ENCODE measurements at regions not wholly inside any gene's neighbourhood (a gene's known extent, or its start where the extent isn't known, plus 50 kb on each side); places are given as distances from the start of the nearest gene placed in this dataset.

DNA sequence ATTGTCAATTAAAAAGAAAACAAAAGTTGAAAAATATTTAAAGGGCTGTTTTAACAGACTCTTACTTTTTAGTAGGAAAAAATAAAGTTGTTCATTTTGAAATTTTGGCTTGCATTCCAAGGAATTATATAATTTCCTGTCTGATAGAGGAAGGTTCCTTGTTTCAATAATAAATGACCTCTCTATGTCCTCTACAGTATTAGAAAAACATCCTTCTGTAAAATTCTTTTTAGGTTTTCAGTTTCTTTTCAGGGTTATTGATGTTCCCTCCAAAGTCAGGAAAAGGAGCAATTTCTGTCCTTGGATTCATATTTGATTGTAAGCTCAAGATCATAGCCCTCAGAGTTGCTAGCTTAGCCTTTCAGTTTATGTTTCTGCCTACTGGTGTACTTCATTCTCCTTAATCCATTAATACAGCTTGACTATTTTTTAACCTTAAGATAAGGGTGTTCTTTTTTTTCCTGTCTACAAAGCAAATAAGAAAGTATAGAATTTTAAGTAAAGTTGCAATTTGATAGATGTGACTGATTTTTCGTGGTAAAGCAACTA is 125.2 kb upstream of the COL3A1 start:
- TF ChIP-seq YY1 (tag by site-specific recombination; IDR thresholded peaks at IDR 0.05) (no peak), ZNF555 (tag by site-specific recombination; conservative IDR thresholded peaks at IDR 0.05) (no peak), ZXDB (tag by site-specific recombination; IDR thresholded peaks at IDR 0.05) (no peak), KLF10 (tag by site-specific recombination; IDR thresholded peaks at IDR 0.05) (no peak), ZNF23 (tag by site-specific recombination; IDR thresholded peaks at IDR 0.05; ENCODE audit: borderline replicate concordance) (no peak), ZNF274 (IDR thresholded peaks at IDR 0.05; ENCODE audit: low read length) (no peak), ZNF274 (tag by site-specific recombination; IDR thresholded peaks at IDR 0.05; ENCODE audit: borderline replicate concordance) (no peak), ZFP41 (tag by site-specific recombination; IDR thresholded peaks at IDR 0.05; ENCODE audit: borderline replicate concordance) (no peak), ZBTB1 (tag by site-specific recombination; IDR thresholded peaks at IDR 0.05) (no peak), SP2 (tag by site-specific recombination; IDR thresholded peaks at IDR 0.05) (no peak), ZNF266 (tag by site-specific recombination; IDR thresholded peaks at IDR 0.05; ENCODE audit: low read depth) (no peak), MEIS1 (CRISPR knock-in tag; IDR thresholded peaks at IDR 0.05; ENCODE audit: borderline replicate concordance) (no peak), KLF1 (tag by site-specific recombination; IDR thresholded peaks at IDR 0.05) (no peak)
- TF ChIP-seq, protein P1, sequence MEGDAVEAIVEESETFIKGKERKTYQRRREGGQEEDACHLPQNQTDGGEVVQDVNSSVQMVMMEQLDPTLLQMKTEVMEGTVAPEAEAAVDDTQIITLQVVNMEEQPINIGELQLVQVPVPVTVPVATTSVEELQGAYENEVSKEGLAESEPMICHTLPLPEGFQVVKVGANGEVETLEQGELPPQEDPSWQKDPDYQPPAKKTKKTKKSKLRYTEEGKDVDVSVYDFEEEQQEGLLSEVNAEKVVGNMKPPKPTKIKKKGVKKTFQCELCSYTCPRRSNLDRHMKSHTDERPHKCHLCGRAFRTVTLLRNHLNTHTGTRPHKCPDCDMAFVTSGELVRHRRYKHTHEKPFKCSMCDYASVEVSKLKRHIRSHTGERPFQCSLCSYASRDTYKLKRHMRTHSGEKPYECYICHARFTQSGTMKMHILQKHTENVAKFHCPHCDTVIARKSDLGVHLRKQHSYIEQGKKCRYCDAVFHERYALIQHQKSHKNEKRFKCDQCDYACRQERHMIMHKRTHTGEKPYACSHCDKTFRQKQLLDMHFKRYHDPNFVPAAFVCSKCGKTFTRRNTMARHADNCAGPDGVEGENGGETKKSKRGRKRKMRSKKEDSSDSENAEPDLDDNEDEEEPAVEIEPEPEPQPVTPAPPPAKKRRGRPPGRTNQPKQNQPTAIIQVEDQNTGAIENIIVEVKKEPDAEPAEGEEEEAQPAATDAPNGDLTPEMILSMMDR (tag by site-specific recombination; IDR thresholded peaks at IDR 0.05): no peak
- TF ChIP-seq, protein P2, sequence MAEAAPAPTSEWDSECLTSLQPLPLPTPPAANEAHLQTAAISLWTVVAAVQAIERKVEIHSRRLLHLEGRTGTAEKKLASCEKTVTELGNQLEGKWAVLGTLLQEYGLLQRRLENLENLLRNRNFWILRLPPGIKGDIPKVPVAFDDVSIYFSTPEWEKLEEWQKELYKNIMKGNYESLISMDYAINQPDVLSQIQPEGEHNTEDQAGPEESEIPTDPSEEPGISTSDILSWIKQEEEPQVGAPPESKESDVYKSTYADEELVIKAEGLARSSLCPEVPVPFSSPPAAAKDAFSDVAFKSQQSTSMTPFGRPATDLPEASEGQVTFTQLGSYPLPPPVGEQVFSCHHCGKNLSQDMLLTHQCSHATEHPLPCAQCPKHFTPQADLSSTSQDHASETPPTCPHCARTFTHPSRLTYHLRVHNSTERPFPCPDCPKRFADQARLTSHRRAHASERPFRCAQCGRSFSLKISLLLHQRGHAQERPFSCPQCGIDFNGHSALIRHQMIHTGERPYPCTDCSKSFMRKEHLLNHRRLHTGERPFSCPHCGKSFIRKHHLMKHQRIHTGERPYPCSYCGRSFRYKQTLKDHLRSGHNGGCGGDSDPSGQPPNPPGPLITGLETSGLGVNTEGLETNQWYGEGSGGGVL (tag by site-specific recombination; IDR thresholded peaks at IDR 0.05): no peak
